ENCODE measurements at regions not wholly inside any gene's neighbourhood (a gene's known extent, or its start where the extent isn't known, plus 50 kb on each side); places are given as distances from the start of the nearest gene placed in this dataset.

DNA sequence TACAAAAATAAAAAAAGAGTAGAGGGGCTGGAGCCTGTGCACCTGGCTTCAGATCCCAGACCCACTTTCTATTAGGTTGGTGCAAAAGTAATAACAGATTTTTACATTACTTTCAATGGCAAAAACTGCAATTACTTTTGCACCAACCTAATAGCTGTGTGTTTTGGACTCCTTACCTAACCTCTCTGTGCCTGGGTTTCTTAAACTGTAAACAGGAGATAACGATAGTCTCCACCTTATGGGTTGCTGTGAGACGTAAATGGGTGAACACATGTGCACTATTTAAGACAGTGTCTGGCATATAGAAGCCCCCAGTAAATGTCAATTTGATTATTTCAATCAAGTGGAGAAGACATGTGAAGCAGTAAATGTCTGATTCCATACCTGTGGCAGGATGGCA lies 89.7 kb downstream of the TFAP2C start:
- TF ChIP-seq FOXA1 (IDR thresholded peaks at IDR 0.05) (no peak), FOXM1 (IDR thresholded peaks at IDR 0.05; ENCODE audit: borderline replicate concordance) (no peak), L3MBTL2 (conservative IDR thresholded peaks at IDR 0.05) (no peak), SP1 (IDR thresholded peaks at IDR 0.05) (no peak), SUZ12 (IDR thresholded peaks at IDR 0.05) (no peak), HDGF (IDR thresholded peaks at IDR 0.05; ENCODE audit: borderline replicate concordance) (no peak), ZNF384 (IDR thresholded peaks at IDR 0.05) (no peak), BHLHE40 (IDR thresholded peaks at IDR 0.05; ENCODE audit: borderline replicate concordance) (no peak), CTBP1 (IDR thresholded peaks at IDR 0.05; ENCODE audit: borderline replicate concordance) (no peak), ARNT (IDR thresholded peaks at IDR 0.05) (no peak), NFRKB (IDR thresholded peaks at IDR 0.05) (no peak), FOXK2 (IDR thresholded peaks at IDR 0.05) (no peak)
- TF ChIP-seq, protein P1, sequence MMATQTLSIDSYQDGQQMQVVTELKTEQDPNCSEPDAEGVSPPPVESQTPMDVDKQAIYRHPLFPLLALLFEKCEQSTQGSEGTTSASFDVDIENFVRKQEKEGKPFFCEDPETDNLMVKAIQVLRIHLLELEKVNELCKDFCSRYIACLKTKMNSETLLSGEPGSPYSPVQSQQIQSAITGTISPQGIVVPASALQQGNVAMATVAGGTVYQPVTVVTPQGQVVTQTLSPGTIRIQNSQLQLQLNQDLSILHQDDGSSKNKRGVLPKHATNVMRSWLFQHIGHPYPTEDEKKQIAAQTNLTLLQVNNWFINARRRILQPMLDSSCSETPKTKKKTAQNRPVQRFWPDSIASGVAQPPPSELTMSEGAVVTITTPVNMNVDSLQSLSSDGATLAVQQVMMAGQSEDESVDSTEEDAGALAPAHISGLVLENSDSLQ (IDR thresholded peaks at IDR 0.05): no peak

Data from HEK293T (cell line).